Caki2 (cell line): ENCODE measurements at regions not wholly inside any gene's neighbourhood (a gene's known extent, or its start where the extent isn't known, plus 50 kb on each side); places are given as distances from the start of the nearest gene placed in this dataset.

Experiments used
- DNase-seq: peaks from one replicate; pipeline ENCODE4 v3.0.0-alpha.2; 2015; ENCODE audit warnings: low read depth
- in situ Hi-C: cut with HindIII; loops from 2 replicates; pipeline ENCODE4 v1.10.0; 2016; ENCODE audit warnings: low sequenced_read_pairs, low pct_unique_long_range_greater_than_20kb, mixed read lengths

GRCh38 chr1:110816945-110817344, 56.0 kb upstream of the CD53 start:
- in situ Hi-C loops, result no loop called here
- DNase-seq, result no peak

GRCh38 chr1:110811529-110811928, 61.4 kb upstream of the CD53 start:
- DNase-seq, result no peak
- in situ Hi-C loops, result no loop called here

- in situ Hi-C loops, result no loop called here
- DNase-seq, result no peak
Measured at GRCh38 chr1:110800079-110800478, 72.9 kb upstream of the CD53 start.

- in situ Hi-C loops, result no loop called here
- DNase-seq, result no peak
Measured at GRCh38 chr1:110798691-110799256, 74.2 kb upstream of the CD53 start.

- in situ Hi-C loops, result no loop called here
- DNase-seq, result no peak
Measured at GRCh38 chr1:110788673-110789072, 84.3 kb upstream of the CD53 start.

GRCh38 chr1:110787328-110788071, 85.4 kb upstream of the CD53 start:
- in situ Hi-C loops, result no loop called here
- DNase-seq, result no peak

GRCh38 chr1:110786802-110787327, 86.1 kb upstream of the CD53 start:
- in situ Hi-C loops, result no loop called here
- DNase-seq, result no peak

- DNase-seq, result no peak
- in situ Hi-C loops, result no loop called here
Measured at GRCh38 chr1:110785612-110786011, 87.3 kb upstream of the CD53 start.

- in situ Hi-C loops, result no loop called here
- no peak for DNase-seq
Measured at GRCh38 chr1:110785055-110785454, 87.9 kb upstream of the CD53 start.

- in situ Hi-C loops, result no loop called here
- DNase-seq, result peak; percentile 41
Measured at GRCh38 chr1:110783292-110783918, 89.5 kb upstream of the CD53 start.

GRCh38 chr1:110781525-110781924, 91.4 kb upstream of the CD53 start:
- DNase-seq, result no peak
- in situ Hi-C loops, result no loop called here

GRCh38 chr1:110780600-110781484, 92.1 kb upstream of the CD53 start:
- peak; percentile 38 for DNase-seq
- in situ Hi-C loops, result no loop called here

GRCh38 chr1:110779636-110780035, 93.3 kb upstream of the CD53 start:
- in situ Hi-C loops, result no loop called here
- DNase-seq, result no peak

GRCh38 chr1:110778821-110779220, 94.1 kb upstream of the CD53 start:
- no peak for DNase-seq
- in situ Hi-C loops, result no loop called here

GRCh38 chr1:110777228-110777627, 95.7 kb upstream of the CD53 start:
- in situ Hi-C loops, result no loop called here
- DNase-seq, result no peak

- in situ Hi-C loops, result no loop called here
- DNase-seq, result no peak
Measured at GRCh38 chr1:110774398-110774797, 98.5 kb upstream of the CD53 start.

- DNase-seq, result no peak
- in situ Hi-C loops, result no loop called here
Measured at GRCh38 chr1:110773813-110774212, 99.1 kb upstream of the KCNA3 start.

- no peak for DNase-seq
- in situ Hi-C loops, result no loop called here
Measured at GRCh38 chr1:110771245-110772022, 96.7 kb upstream of the KCNA3 start.
